PC-3 (cell line): ENCODE measurements at regions not wholly inside any gene's neighbourhood (a gene's known extent, or its start where the extent isn't known, plus 50 kb on each side); places are given as distances from the start of the nearest gene placed in this dataset.

Experiments
- ATAC-seq: fragments of 200-7000 bp; cut with Tn5 transposase; 2 replicates; pipeline ENCODE4 v1.9.1; 2020; ENCODE audit warnings: mild to moderate bottlenecking, moderate library complexity
- BruUV-seq: library from RNA; stranded (reverse); fragments of 400-500 nt; replicated peaks from 2 replicates; lab custom pipeline; 2021; lab: Mats Ljungman, UMichigan
- CTCF ChIA-PET: fragments of 300-600 bp; sonication (Branson Sonifier 250); formaldehyde crosslinking; loops from one replicate; lab custom pipeline; 2022; ENCODE audit warnings: antibody characterized with exemption; lab: Charles Lee
- POLR2A ChIA-PET: fragments of 300-600 bp; sonication (Branson Sonifier 250); formaldehyde crosslinking; loops from one replicate; lab custom pipeline; 2022; ENCODE audit warnings: antibody characterized with exemption; ENCODE audit not compliant: unreplicated experiment; lab: Charles Lee
- DNase-seq: peaks from one replicate; pipeline ENCODE4 v3.0.0-alpha.2; 2015
- H2AFZ ChIP-seq: fragments of 300-600 bp; sonication (generic); 2 replicates; pipeline ENCODE4 v1.6.0; 2016; ENCODE audit warnings: antibody characterized with exemption, low read length
- H3F3A ChIP-seq: fragments of 300-600 bp; sonication (generic); one replicate; pipeline ENCODE4 v1.6.0; 2017; ENCODE audit warnings: antibody characterized with exemption, low read length, control low read depth, mild to moderate bottlenecking; ENCODE audit not compliant: unreplicated experiment
- H3K27ac ChIP-seq: fragments of 300-600 bp; sonication (generic); 2 replicates; pipeline ENCODE4 v1.5.1; 2016; ENCODE audit warnings: mild to moderate bottlenecking, low read length
- H3K27me3 ChIP-seq: fragments of 300-600 bp; sonication (generic); 2 replicates; pipeline ENCODE4 v1.6.1; 2016; ENCODE audit warnings: low read length, mixed read lengths
- H3K36me3 ChIP-seq: fragments of 300-600 bp; sonication (generic); 2 replicates; pipeline ENCODE4 v1.6.1; 2016; ENCODE audit warnings: low read depth, mixed run types, low read length, mixed read lengths
- H3K4me1 ChIP-seq: fragments of 300-600 bp; sonication (generic); 2 replicates; pipeline ENCODE4 v1.5.1; 2016; ENCODE audit warnings: low read length; ENCODE audit not compliant: insufficient read depth
- H3K4me2 ChIP-seq: fragments of 300-600 bp; sonication (generic); 2 replicates; pipeline ENCODE4 v1.6.0; 2016; ENCODE audit warnings: low read length
- H3K4me3 ChIP-seq: fragments of 300-600 bp; sonication (generic); 2 replicates; pipeline ENCODE4 v1.5.1; 2016; ENCODE audit warnings: mild to moderate bottlenecking, low read length, mixed read lengths
- H3K79me2 ChIP-seq: fragments of 300-600 bp; sonication (generic); 2 replicates; pipeline ENCODE4 v1.6.1; 2017; ENCODE audit warnings: low read length, mixed read lengths
- H3K9ac ChIP-seq: fragments of 300-600 bp; sonication (generic); 2 replicates; pipeline ENCODE4 v1.6.0; 2016; ENCODE audit warnings: mild to moderate bottlenecking, low read length
- H3K9me2 ChIP-seq: fragments of 300-600 bp; sonication (generic); replicated peaks from 2 replicates; pipeline ENCODE4 v1.6.1; 2016; ENCODE audit warnings: mixed run types, low read length, mixed read lengths
- H3K9me3 ChIP-seq: fragments of 300-600 bp; sonication (generic); 2 replicates; pipeline ENCODE4 v1.6.1; 2016; ENCODE audit warnings: low read length, mixed read lengths
- H4K20me1 ChIP-seq: fragments of 300-600 bp; sonication (generic); 2 replicates; pipeline ENCODE4 v1.6.1; 2016; ENCODE audit warnings: low read length, mixed read lengths
- CTCF ChIP-seq: fragments of 300-600 bp; sonication (generic); conservative IDR thresholded peaks from 2 replicates; pipeline ENCODE4 v1.5.1; 2017; ENCODE audit warnings: antibody characterized with exemption, low read depth, mild to moderate bottlenecking, low read length
- EZH2 ChIP-seq: fragments of 300-600 bp; sonication (generic); IDR thresholded peaks from one replicate; pipeline ENCODE4 v1.6.1; 2017; ENCODE audit warnings: antibody characterized with exemption, mild to moderate bottlenecking, low read length; ENCODE audit not compliant: unreplicated experiment
- EZH2phosphoT487 ChIP-seq: fragments of 300-600 bp; sonication (generic); IDR thresholded peaks from 2 replicates; pipeline ENCODE4 v1.6.1; 2018; ENCODE audit warnings: mild to moderate bottlenecking, antibody characterized with exemption, low read length, borderline replicate concordance
- intact Hi-C: fragments of 100-400 bp; cut with micrococcal nuclease; formaldehyde crosslinking; loops from 2 replicates; pipeline ENCODE4 v1.9.0; 2023

- Histone ChIP-seq H3K36me3 (no peaks in the 10 kb centered on the region), H3K9me3 (no peaks in the 10 kb centered on the region), H3K4me2 (no peak overlapping the region), H4K20me1 (no peaks in the 10 kb centered on the region), H3K27ac (no peak overlapping the region), H3F3A (no peaks in the 10 kb centered on the region), H3K27me3 (peaks cover 24% of the 10 kb centered on the region; the same call in 1 of the 2 replicates), H3K9ac (no peak overlapping the region), H2AFZ (no peak overlapping the region), H3K4me1 (peaks cover 9% of the 10 kb centered on the region), H3K79me2 (no peaks in the 10 kb centered on the region), H3K9me2 (no peaks in the 10 kb centered on the region), H3K4me3 (no peak overlapping the region)
- ATAC-seq (no peak), DNase-seq (no peak)
- no TSS peak for BruUV-seq
- intact Hi-C loops, result no loop called here
- ChIA-PET CTCF (interaction anchor here (0.6 kb wide), 1 partner anchor 36 kb away, joined by 3 read pairs; no protein-coding TSS in a partner anchor), POLR2A (no interaction called here)
- no peak for TF ChIP-seq EZH2
- TF ChIP-seq CTCF, result no peak
- TF ChIP-seq EZH2phosphoT487, result no peak
Measured at GRCh38 chr2:211049321-211050018, 493.1 kb downstream of the CPS1 start.

- H3K4me2 ChIP-seq, result no peak overlapping the region
- H3K27ac ChIP-seq, result no peak overlapping the region
- CTCF ChIA-PET, result no interaction called here
- H3K36me3 ChIP-seq, result no peaks in the 10 kb centered on the region
- DNase-seq (peak; percentile 55), ATAC-seq (peak; percentile 66)
- no peak overlapping the region for H3K4me3 ChIP-seq
- no TSS peak for BruUV-seq
- no peaks in the 10 kb centered on the region for H3K79me2 ChIP-seq
- TF ChIP-seq EZH2phosphoT487 (no peak), CTCF (peak; percentile 74)
- peaks cover 9% of the 10 kb centered on the region; the same call in 1 of the 2 replicates for H3K27me3 ChIP-seq
- H3F3A ChIP-seq, result no peaks in the 10 kb centered on the region
- H3K9me3 ChIP-seq, result no peaks in the 10 kb centered on the region
- H4K20me1 ChIP-seq, result no peaks in the 10 kb centered on the region
- POLR2A ChIA-PET, result no interaction called here
- no peaks in the 10 kb centered on the region for H3K4me1 ChIP-seq
- H3K9ac ChIP-seq, result no peak overlapping the region
- H2AFZ ChIP-seq, result peak overlapping the region; percentile 33; the same call in 1 of the 2 replicates
- H3K9me2 ChIP-seq, result no peaks in the 10 kb centered on the region
- intact Hi-C loops, result no loop called here
Measured at GRCh38 chr2:211055438-211055837, 499.0 kb downstream of the CPS1 start.

GRCh38 chr2:211061612-211062296 lies 505.4 kb downstream of the CPS1 start:
- BruUV-seq, result no TSS peak
- Histone ChIP-seq H3K9me3 (no peaks in the 10 kb centered on the region), H3K9me2 (no peaks in the 10 kb centered on the region), H4K20me1 (no peaks in the 10 kb centered on the region), H3K4me1 (no peaks in the 10 kb centered on the region), H2AFZ (no peak overlapping the region), H3K79me2 (no peaks in the 10 kb centered on the region), H3K27me3 (peaks cover 23% of the 10 kb centered on the region), H3K4me2 (no peak overlapping the region), H3K9ac (no peak overlapping the region), H3K4me3 (no peak overlapping the region), H3F3A (no peaks in the 10 kb centered on the region), H3K27ac (no peak overlapping the region), H3K36me3 (no peaks in the 10 kb centered on the region)
- no peak for DNase-seq
- intact Hi-C loops, result no loop called here
- CTCF ChIA-PET, result no interaction called here
- TF ChIP-seq CTCF, result no peak
- no peak for TF ChIP-seq EZH2
- TF ChIP-seq EZH2phosphoT487, result no peak
- ATAC-seq, result no peak
- POLR2A ChIA-PET, result no interaction called here
